ENCODE measurements at regions not wholly inside any gene's neighbourhood (a gene's known extent, or its start where the extent isn't known, plus 50 kb on each side); places are given as distances from the start of the nearest gene placed in this dataset.

DNA sequence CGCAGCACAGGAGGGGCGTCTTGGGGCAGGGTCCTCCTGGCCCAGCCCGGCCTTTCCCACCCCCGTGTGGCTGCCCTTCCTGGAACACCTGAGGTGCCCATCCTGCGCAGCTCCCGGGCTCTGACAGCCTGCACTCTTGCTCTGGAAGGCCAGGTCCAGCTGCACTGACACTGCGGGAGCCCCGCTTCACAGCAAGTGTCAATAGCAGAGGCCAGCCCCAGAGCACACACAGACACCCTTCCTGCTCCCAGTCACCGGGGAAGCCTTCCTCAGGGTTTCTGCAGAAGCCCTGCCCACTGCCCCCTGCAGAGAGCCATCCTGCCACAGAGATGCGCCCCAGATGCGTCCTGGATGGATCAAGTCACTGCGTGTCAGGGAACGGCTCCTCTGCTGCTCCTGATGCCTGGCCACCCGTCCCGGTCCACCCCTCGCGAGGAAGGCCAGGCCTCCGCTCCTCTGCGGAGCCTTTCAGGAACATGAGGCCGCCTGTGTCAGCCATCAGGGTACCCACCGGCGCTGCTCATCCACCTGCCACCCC, 519.2 kb upstream of the MYT1L start:
- Mint-ChIP-seq H3K4me1 (ENCODE audit: low read depth) (no peaks in the 10 kb centered on the region), H3K27me3 (ENCODE audit: insufficient read depth) (no peaks in the 10 kb centered on the region; the same call in 1 of the 2 replicates), H3K36me3 (ENCODE audit: low read depth) (no peaks in the 10 kb centered on the region), H3K9me3 (peaks cover 13% of the 10 kb centered on the region; the same call in 1 of the 2 replicates), H3K27ac (no peak overlapping the region), H3K4me3 (no peak overlapping the region)
- no peak for TF ChIP-seq CTCF (IDR thresholded peaks at IDR 0.05)
- no peak for DNase-seq

DNA sequence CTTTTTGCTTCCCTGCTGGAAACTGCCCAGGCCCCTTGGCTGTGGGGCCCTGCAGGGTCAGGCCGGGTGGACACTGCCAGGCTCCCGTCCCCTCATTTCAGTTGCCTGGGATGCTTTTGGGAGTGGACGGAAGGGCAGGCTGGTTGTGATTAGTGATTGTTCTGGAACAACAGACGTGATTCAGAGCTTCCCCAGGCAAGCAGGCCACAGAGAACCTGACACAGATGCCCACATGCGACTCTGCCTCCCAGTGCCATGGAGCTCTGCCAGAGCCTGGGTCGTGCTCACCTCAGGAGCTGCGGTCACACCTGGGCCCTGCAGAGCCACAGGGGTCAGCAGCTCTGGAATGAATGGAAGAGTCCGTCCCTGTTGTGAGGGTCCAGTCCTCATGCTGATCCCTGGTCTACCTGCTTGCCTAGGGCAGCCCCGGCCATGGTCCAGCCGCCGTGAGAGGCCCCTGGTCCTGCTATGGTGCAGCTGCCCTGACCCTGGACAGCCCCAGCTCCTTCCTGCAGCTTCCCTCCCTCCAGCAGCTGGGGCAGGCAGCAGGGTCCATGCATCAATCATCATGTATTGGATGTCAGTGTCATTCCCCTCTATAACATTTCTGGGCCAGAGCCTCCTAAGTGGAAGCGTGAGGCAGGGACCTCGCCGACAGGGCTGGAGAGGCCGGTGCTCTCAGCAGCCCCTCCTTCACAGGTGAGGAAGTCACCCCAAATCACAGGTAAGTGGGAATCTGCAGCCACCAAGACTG, 518.6 kb upstream of the MYT1L start:
- H3K4me3 Mint-ChIP-seq = no peak overlapping the region
- H3K4me1 Mint-ChIP-seq (ENCODE audit: low read depth) = no peaks in the 10 kb centered on the region
- H3K27me3 Mint-ChIP-seq (ENCODE audit: insufficient read depth) = no peaks in the 10 kb centered on the region; the same call in 1 of the 2 replicates
- no peaks in the 10 kb centered on the region for H3K36me3 Mint-ChIP-seq (ENCODE audit: low read depth)
- no peak for DNase-seq
- no peak for TF ChIP-seq CTCF (IDR thresholded peaks at IDR 0.05)
- H3K9me3 Mint-ChIP-seq = peaks cover 20% of the 10 kb centered on the region
- H3K27ac Mint-ChIP-seq = no peak overlapping the region

- Mint-ChIP-seq H3K4me3 (no peak overlapping the region), H3K9me3 (peaks cover 25% of the 10 kb centered on the region), H3K4me1 (ENCODE audit: low read depth) (no peaks in the 10 kb centered on the region), H3K36me3 (ENCODE audit: low read depth) (no peaks in the 10 kb centered on the region), H3K27ac (no peak overlapping the region), H3K27me3 (ENCODE audit: insufficient read depth) (no peaks in the 10 kb centered on the region; the same call in none of the 2 replicates)
- no peak for DNase-seq
- no peak for TF ChIP-seq CTCF (IDR thresholded peaks at IDR 0.05)
Observed at GRCh38 chr2:2848621-2849333, 517.7 kb upstream of the MYT1L start.

DNA sequence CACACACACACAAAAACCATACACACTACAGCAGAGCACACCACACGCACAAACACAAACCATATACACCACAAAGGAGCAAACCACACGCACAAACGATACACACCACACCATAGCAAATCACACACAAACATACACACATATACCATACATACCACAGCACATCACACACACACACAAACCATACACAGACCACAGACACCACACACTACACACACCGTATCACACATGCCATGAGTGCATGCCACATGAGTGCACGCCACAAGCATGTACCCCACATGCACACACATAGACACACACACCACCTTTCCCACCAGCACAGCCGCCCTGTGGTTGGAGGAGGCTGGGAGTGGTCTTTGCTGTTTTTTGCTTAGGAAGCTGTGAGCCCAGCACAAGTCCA, 517.1 kb upstream of the MYT1L start:
- Mint-ChIP-seq H3K27ac (no peak overlapping the region), H3K36me3 (ENCODE audit: low read depth) (no peaks in the 10 kb centered on the region), H3K27me3 (ENCODE audit: insufficient read depth) (no peaks in the 10 kb centered on the region; the same call in none of the 2 replicates), H3K9me3 (peaks cover 25% of the 10 kb centered on the region), H3K4me1 (ENCODE audit: low read depth) (no peaks in the 10 kb centered on the region), H3K4me3 (no peak overlapping the region)
- no peak for DNase-seq
- TF ChIP-seq CTCF (IDR thresholded peaks at IDR 0.05) = no peak

GRCh38 chr2:2847209-2847676, 516.2 kb upstream of the MYT1L start:
- TF ChIP-seq CTCF (IDR thresholded peaks at IDR 0.05) = no peak
- no peak overlapping the region for H3K27ac Mint-ChIP-seq

More at GRCh38 chr2:2847209-2847676, 516.2 kb upstream of the MYT1L start:
- Mint-ChIP-seq H3K9me3 (peaks cover 31% of the 10 kb centered on the region), H3K27me3 (ENCODE audit: insufficient read depth) (no peaks in the 10 kb centered on the region; the same call in none of the 2 replicates), H3K4me1 (ENCODE audit: low read depth) (no peaks in the 10 kb centered on the region), H3K36me3 (ENCODE audit: low read depth) (no peaks in the 10 kb centered on the region), H3K4me3 (no peak overlapping the region)
- no peak for DNase-seq

Measured in HFFc6 (cell line).